ENCODE measurements at regions not wholly inside any gene's neighbourhood (a gene's known extent, or its start where the extent isn't known, plus 50 kb on each side); places are given as distances from the start of the nearest gene placed in this dataset.

DNA sequence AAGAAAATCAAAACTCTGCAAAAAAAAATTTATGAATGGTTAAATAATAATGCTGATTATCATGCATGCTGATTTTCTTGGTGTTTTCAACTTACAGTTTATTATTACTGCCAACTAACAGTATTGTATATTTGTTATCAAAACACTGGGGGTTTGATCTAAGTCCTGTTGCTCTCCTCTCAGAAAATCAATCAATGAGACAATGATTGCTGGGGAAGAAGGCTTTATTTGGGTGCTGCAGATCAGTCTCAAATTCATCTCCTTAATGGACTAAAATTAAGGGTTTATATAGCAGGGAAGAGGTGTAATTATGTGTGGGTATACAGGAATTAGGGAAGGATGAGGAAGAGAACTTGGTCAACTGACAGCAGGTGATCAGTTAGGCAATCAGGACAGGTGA lies 565.5 kb upstream of the CDH6 start:
- no peak for TF ChIP-seq CTCF (conservative IDR thresholded peaks at IDR 0.05; ENCODE audit: low read depth)
- no peak overlapping the region for H3K27ac ChIP-seq
- POLR2A ChIA-PET (ENCODE audit: low non-redundant PET) = no interaction called here
- no peak for DNase-seq (ENCODE audit: low spot score)
- CTCF ChIA-PET = no interaction called here

DNA sequence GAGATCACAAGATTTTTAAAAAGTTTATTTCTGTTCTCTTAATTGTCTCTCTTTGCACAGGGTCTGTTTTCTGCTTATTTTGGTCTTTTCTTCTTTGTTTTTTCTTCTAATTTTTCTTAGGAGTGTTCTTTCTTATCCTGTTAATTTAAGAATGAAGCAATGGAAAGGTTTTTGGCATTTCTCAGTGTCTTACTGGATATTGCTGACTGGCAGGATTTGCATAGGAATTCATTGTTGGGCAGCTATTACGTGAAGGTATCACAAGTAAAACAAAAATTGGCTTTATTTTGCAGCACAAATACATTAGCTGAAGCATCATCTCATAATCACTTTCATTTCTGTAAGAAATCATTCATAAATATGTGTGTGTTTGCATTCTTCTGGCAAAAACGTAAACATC lies 566.9 kb upstream of the CDH6 start:
- no peak for TF ChIP-seq CTCF (conservative IDR thresholded peaks at IDR 0.05; ENCODE audit: low read depth)
- ChIA-PET CTCF (no interaction called here), POLR2A (ENCODE audit: low non-redundant PET) (no interaction called here)
- no peak overlapping the region for H3K27ac ChIP-seq
- DNase-seq (ENCODE audit: low spot score) = no peak

DNA sequence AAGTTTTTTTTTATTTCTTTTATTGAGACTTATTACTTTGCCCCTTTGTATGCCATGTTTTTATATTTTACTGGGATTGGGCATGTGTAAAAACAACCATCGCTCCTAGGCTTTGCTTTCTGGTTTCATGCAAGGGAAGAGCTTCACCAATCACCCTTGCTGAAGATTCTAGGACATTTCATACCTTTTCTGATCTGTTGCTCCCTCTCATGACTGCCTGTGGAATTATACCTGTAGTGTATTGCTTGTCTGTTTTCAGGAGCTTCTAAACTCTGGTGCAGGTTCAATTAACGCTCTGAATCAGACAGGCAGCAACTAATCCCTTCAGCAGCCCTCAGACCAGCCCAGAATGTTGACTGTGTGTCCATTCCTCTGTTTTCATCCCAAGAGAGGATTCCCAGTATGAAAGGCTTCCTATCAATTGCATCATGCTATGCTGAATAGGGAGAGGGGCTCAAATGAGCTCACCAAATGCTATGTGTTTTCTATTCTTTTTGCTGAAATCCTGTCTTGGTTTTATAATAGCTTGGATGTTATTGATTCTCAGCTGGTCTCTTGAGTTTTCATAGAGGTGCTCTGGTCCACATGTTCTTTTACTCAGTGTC lies 572.9 kb upstream of the CDH6 start:
- TF ChIP-seq CTCF (conservative IDR thresholded peaks at IDR 0.05; ENCODE audit: low read depth) = no peak
- ChIA-PET CTCF (interaction anchor here (0.6 kb wide), 1 partner anchor 17 kb away, joined by 3 read pairs; no protein-coding TSS in a partner anchor), POLR2A (ENCODE audit: low non-redundant PET) (no interaction called here)
- DNase-seq (ENCODE audit: low spot score) = no peak
- no peak overlapping the region for H3K27ac ChIP-seq

- TF ChIP-seq CTCF (conservative IDR thresholded peaks at IDR 0.05; ENCODE audit: low read depth) = no peak
- ChIA-PET CTCF (interaction anchor here (0.6 kb wide), 1 partner anchor 798 kb away, joined by 3 read pairs; no protein-coding TSS in a partner anchor), POLR2A (ENCODE audit: low non-redundant PET) (no interaction called here)
- H3K27ac ChIP-seq = no peak overlapping the region
- DNase-seq (ENCODE audit: low spot score) = no peak
These were observed 585.0 kb upstream of the CDH6 start for GRCh38 chr5:30608501-30608900.

GRCh38 chr5:30607301-30607894 lies 586.1 kb upstream of the CDH6 start:
- CTCF ChIA-PET = no interaction called here
- no peak for TF ChIP-seq CTCF (conservative IDR thresholded peaks at IDR 0.05; ENCODE audit: low read depth)
- POLR2A ChIA-PET (ENCODE audit: low non-redundant PET) = no interaction called here
- DNase-seq (ENCODE audit: low spot score) = peak; percentile 1
- no peak overlapping the region for H3K27ac ChIP-seq

DNA sequence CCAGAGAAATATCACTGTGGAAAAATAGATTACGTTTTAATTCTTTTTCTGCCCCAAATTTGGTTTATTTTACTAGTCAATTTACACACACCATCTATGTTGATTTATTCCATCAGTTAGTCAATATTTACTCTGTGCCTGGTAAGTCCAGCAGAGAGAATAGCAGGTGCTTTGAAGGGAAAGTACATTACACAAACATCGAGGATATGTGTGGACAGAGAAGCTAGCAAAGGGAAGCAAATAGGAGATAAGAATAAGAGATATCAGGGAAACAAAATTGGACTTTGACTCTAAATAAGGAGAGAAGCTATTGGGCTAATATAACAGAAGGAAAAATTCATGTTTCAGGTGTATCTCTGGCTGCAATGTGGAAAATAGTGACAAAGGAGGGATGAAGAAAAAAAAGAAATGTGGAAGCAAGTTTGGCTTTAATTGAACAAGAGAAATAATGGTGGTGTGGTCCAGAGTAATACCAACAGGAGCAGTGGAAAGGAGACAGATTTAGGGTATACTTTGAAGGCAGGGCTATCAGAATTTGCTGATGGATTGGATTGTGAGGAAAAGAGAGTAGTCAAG lies 587.7 kb upstream of the CDH6 start:
- TF ChIP-seq CTCF (conservative IDR thresholded peaks at IDR 0.05; ENCODE audit: low read depth) = no peak
- H3K27ac ChIP-seq = no peak overlapping the region
- POLR2A ChIA-PET (ENCODE audit: low non-redundant PET) = no interaction called here
- CTCF ChIA-PET = no interaction called here
- no peak for DNase-seq (ENCODE audit: low spot score)
